ENCODE measurements at regions not wholly inside any gene's neighbourhood (a gene's known extent, or its start where the extent isn't known, plus 50 kb on each side); places are given as distances from the start of the nearest gene placed in this dataset.

DNA sequence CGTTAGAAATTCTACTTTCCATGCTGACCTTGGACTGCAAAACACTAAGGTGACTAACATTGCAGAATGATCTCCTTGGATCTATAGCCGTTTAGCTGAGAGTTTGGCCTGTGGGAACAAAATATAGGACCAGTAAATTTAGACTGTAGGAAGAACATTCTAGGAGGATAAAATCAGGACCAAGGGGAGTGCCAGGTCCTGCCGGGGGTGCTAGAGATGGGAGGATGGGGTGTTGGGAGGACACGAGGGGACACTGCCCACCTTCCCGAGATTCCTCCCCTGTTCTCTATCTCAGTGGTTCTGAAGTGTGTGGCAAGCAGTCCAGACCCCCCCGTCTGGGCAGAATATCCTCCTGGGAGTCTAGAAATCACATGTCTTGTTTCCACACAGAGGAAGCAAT is 445.2 kb downstream of the ZSWIM6 start:
- TF ChIP-seq POLR2A (IDR thresholded peaks at IDR 0.05) (no peak), POLR2AphosphoS5 (IDR thresholded peaks at IDR 0.05) (no peak), EP300 (IDR thresholded peaks at IDR 0.05) (no peak)
- TF ChIP-seq, protein P1, sequence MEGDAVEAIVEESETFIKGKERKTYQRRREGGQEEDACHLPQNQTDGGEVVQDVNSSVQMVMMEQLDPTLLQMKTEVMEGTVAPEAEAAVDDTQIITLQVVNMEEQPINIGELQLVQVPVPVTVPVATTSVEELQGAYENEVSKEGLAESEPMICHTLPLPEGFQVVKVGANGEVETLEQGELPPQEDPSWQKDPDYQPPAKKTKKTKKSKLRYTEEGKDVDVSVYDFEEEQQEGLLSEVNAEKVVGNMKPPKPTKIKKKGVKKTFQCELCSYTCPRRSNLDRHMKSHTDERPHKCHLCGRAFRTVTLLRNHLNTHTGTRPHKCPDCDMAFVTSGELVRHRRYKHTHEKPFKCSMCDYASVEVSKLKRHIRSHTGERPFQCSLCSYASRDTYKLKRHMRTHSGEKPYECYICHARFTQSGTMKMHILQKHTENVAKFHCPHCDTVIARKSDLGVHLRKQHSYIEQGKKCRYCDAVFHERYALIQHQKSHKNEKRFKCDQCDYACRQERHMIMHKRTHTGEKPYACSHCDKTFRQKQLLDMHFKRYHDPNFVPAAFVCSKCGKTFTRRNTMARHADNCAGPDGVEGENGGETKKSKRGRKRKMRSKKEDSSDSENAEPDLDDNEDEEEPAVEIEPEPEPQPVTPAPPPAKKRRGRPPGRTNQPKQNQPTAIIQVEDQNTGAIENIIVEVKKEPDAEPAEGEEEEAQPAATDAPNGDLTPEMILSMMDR (IDR thresholded peaks at IDR 0.05): no peak
